ENCODE measurements at regions not wholly inside any gene's neighbourhood (a gene's known extent, or its start where the extent isn't known, plus 50 kb on each side); places are given as distances from the start of the nearest gene placed in this dataset.

- DNase-seq (ENCODE audit: low spot score), result no peak
Observed at GRCh38 chr11:119885067-119885466, 156.1 kb upstream of the NECTIN1 start.

GRCh38 chr11:119882316-119882715, 153.3 kb upstream of the NECTIN1 start:
- DNase-seq (ENCODE audit: low spot score), result no peak

GRCh38 chr11:119880873-119881272, 151.9 kb upstream of the NECTIN1 start:
- DNase-seq (ENCODE audit: low spot score), result no peak

- no peak for DNase-seq (ENCODE audit: low spot score)
Observed at GRCh38 chr11:119880143-119880542, 151.1 kb upstream of the NECTIN1 start.

- no peak for DNase-seq (ENCODE audit: low spot score)
Observed at GRCh38 chr11:119878990-119879389, 150.0 kb upstream of the NECTIN1 start.

GRCh38 chr11:119876841-119877240, 147.8 kb upstream of the NECTIN1 start:
- DNase-seq (ENCODE audit: low spot score), result no peak

GRCh38 chr11:119875841-119876600, 147.0 kb upstream of the NECTIN1 start:
- no peak for DNase-seq (ENCODE audit: low spot score)

- no peak for DNase-seq (ENCODE audit: low spot score)
Observed at GRCh38 chr11:119874660-119875238, 145.7 kb upstream of the NECTIN1 start.

GRCh38 chr11:119873761-119874421, 144.9 kb upstream of the NECTIN1 start:
- DNase-seq (ENCODE audit: low spot score), result no peak

- DNase-seq (ENCODE audit: low spot score), result no peak
Observed at GRCh38 chr11:119872611-119873310, 143.8 kb upstream of the NECTIN1 start.

GRCh38 chr11:119865661-119866156, 136.7 kb upstream of the NECTIN1 start:
- peak; percentile 26 for DNase-seq (ENCODE audit: low spot score)

GRCh38 chr11:119864836-119865235, 135.8 kb upstream of the NECTIN1 start:
- DNase-seq (ENCODE audit: low spot score), result no peak

- DNase-seq (ENCODE audit: low spot score), result no peak
Observed at GRCh38 chr11:119863851-119864601, 135.0 kb upstream of the NECTIN1 start.

GRCh38 chr11:119863236-119863635, 134.2 kb upstream of the NECTIN1 start:
- no peak for DNase-seq (ENCODE audit: low spot score)

- DNase-seq (ENCODE audit: low spot score), result no peak
Observed at GRCh38 chr11:119861160-119861559, 132.2 kb upstream of the NECTIN1 start.

- no peak for DNase-seq (ENCODE audit: low spot score)
Observed at GRCh38 chr11:119860561-119861094, 131.6 kb upstream of the NECTIN1 start.

GRCh38 chr11:119859684-119860083, 130.7 kb upstream of the NECTIN1 start:
- DNase-seq (ENCODE audit: low spot score), result no peak

- no peak for DNase-seq (ENCODE audit: low spot score)
Observed at GRCh38 chr11:119858288-119858687, 129.3 kb upstream of the NECTIN1 start.

- DNase-seq (ENCODE audit: low spot score), result no peak
Observed at GRCh38 chr11:119856681-119857485, 127.9 kb upstream of the NECTIN1 start.

- DNase-seq (ENCODE audit: low spot score), result no peak
Observed at GRCh38 chr11:119855066-119855465, 126.1 kb upstream of the NECTIN1 start.

- no peak for DNase-seq (ENCODE audit: low spot score)
Observed at GRCh38 chr11:119854521-119854920, 125.5 kb upstream of the NECTIN1 start.

Data from COLO829 (cell line).